ENCODE measurements at regions not wholly inside any gene's neighbourhood (a gene's known extent, or its start where the extent isn't known, plus 50 kb on each side); places are given as distances from the start of the nearest gene placed in this dataset.

- TF ChIP-seq CEBPB (IDR thresholded peaks at IDR 0.05; ENCODE audit: borderline replicate concordance in 1 of 2, low read depth in 2 of 2, low read length in 2 of 2): no peak
- no peak for TF ChIP-seq RAD21 (IDR thresholded peaks at IDR 0.05; ENCODE audit: insufficient read depth, low read depth, low read length)
- no peak for TF ChIP-seq NR2C2 (IDR thresholded peaks at IDR 0.05; ENCODE audit: borderline replicate concordance, control insufficient read depth, insufficient read length, low read depth)
- TF ChIP-seq USF1 (IDR thresholded peaks at IDR 0.05; ENCODE audit: borderline replicate concordance, extremely low read length, insufficient read depth, low read depth, low read length): no peak
- no peak for TF ChIP-seq EP300 (IDR thresholded peaks at IDR 0.05; ENCODE audit: borderline replicate concordance in 1 of 2, control insufficient read depth in 1 of 2, low read depth in 2 of 2, low read length in 2 of 2)
- no peak for TF ChIP-seq ELK1 (IDR thresholded peaks at IDR 0.05; ENCODE audit: low read depth, low read length)
- TF ChIP-seq BCL3 (IDR thresholded peaks at IDR 0.05; ENCODE audit: borderline replicate concordance, insufficient read depth, low read depth, low read length, poor library complexity, severe bottlenecking): no peak
- no peak for TF ChIP-seq GABPA (IDR thresholded peaks at IDR 0.05; ENCODE audit: low read depth)
- no peak for TF ChIP-seq ASH2L (IDR thresholded peaks at IDR 0.05; ENCODE audit: borderline replicate concordance, low read depth)
- TF ChIP-seq SUZ12 (IDR thresholded peaks at IDR 0.05; ENCODE audit: unreplicated experiment): no peak
- TF ChIP-seq SPI1 (IDR thresholded peaks at IDR 0.05; ENCODE audit: borderline replicate concordance, insufficient read depth, low read depth, low read length): no peak
- no peak for TF ChIP-seq POLR2AphosphoS5 (IDR thresholded peaks at IDR 0.05; ENCODE audit: low read length)
- TF ChIP-seq MAX (IDR thresholded peaks at IDR 0.05; ENCODE audit: low read depth, low read length): no peak
- no peak for TF ChIP-seq POLR2A (IDR thresholded peaks at IDR 0.05; ENCODE audit: low read depth, low read length)
Observed at GRCh38 chr2:41109744-41110143, 657.9 kb upstream of the SLC8A1 start.

Measured in GM12878 (cell line).